ENCODE measurements at regions not wholly inside any gene's neighbourhood (a gene's known extent, or its start where the extent isn't known, plus 50 kb on each side); places are given as distances from the start of the nearest gene placed in this dataset.

- TF ChIP-seq CTCF (IDR thresholded peaks at IDR 0.05 in 2 of 3, conservative IDR thresholded peaks at IDR 0.05 in 1 of 3; ENCODE audit: control insufficient read depth in 2 of 3, extremely low read depth in 1 of 3, insufficient read depth in 1 of 3, low read depth in 3 of 3, low read length in 3 of 3) (no peak), POLR2A (IDR thresholded peaks at IDR 0.05; ENCODE audit: low read depth, low read length) (no peak), EZH2 (IDR thresholded peaks at IDR 0.05; ENCODE audit: borderline replicate concordance, control insufficient read depth, low read depth, low read length) (no peak), TCF7 (IDR thresholded peaks at IDR 0.05; ENCODE audit: borderline replicate concordance) (no peak)
- TF ChIP-seq, protein P1, sequence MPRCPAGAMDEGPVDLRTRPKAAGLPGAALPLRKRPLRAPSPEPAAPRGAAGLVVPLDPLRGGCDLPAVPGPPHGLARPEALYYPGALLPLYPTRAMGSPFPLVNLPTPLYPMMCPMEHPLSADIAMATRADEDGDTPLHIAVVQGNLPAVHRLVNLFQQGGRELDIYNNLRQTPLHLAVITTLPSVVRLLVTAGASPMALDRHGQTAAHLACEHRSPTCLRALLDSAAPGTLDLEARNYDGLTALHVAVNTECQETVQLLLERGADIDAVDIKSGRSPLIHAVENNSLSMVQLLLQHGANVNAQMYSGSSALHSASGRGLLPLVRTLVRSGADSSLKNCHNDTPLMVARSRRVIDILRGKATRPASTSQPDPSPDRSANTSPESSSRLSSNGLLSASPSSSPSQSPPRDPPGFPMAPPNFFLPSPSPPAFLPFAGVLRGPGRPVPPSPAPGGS (IDR thresholded peaks at IDR 0.05; ENCODE audit: borderline replicate concordance, insufficient read depth, low read depth, low read length, poor library complexity, severe bottlenecking): no peak
Observed at GRCh38 chr1:93813076-93813475, 65.9 kb downstream of the DNTTIP2 start.

Data from GM12878 (cell line).